GM18858 (cell line): ENCODE measurements at regions not wholly inside any gene's neighbourhood (a gene's known extent, or its start where the extent isn't known, plus 50 kb on each side); places are given as distances from the start of the nearest gene placed in this dataset.

Source experiments
- ATAC-seq: cut with Tn5 transposase; IDR thresholded peaks from one replicate; pipeline ENCODE4 v1.9.1; 2021; ENCODE audit not compliant: unreplicated experiment

- no peak for ATAC-seq
Observed at GRCh38 chr18:75810961-75811551, 383.6 kb upstream of the SMIM21 start.

- no peak for ATAC-seq
Observed at GRCh38 chr18:75810516-75810915, 383.0 kb upstream of the SMIM21 start.

- ATAC-seq: no peak
Observed at GRCh38 chr18:75809926-75810255, 382.4 kb upstream of the SMIM21 start.

- no peak for ATAC-seq
Observed at GRCh38 chr18:75809151-75809925, 381.8 kb upstream of the SMIM21 start.

GRCh38 chr18:75805265-75805664 is 377.8 kb upstream of the SMIM21 start:
- no peak for ATAC-seq

GRCh38 chr18:75802681-75803080 is 375.2 kb upstream of the SMIM21 start:
- no peak for ATAC-seq

- ATAC-seq: no peak
Observed at GRCh38 chr18:75801178-75801577, 373.7 kb upstream of the SMIM21 start.

GRCh38 chr18:75800331-75800648 is 372.8 kb upstream of the SMIM21 start:
- ATAC-seq: no peak

GRCh38 chr18:75799449-75800330 is 372.2 kb upstream of the SMIM21 start:
- ATAC-seq: no peak

- no peak for ATAC-seq
Observed at GRCh38 chr18:75797046-75797445, 369.5 kb upstream of the SMIM21 start.

GRCh38 chr18:75790796-75791195 is 363.3 kb upstream of the SMIM21 start:
- no peak for ATAC-seq

GRCh38 chr18:75790111-75790510 is 362.6 kb upstream of the SMIM21 start:
- ATAC-seq: no peak

GRCh38 chr18:75785834-75786233 is 358.3 kb upstream of the SMIM21 start:
- ATAC-seq: no peak

GRCh38 chr18:75785206-75785605 is 357.7 kb upstream of the SMIM21 start:
- no peak for ATAC-seq

- ATAC-seq: no peak
Observed at GRCh38 chr18:75784390-75784789, 356.9 kb upstream of the SMIM21 start.

GRCh38 chr18:75783566-75784281 is 356.2 kb upstream of the SMIM21 start:
- ATAC-seq: no peak

- no peak for ATAC-seq
Observed at GRCh38 chr18:75782826-75783225, 355.3 kb upstream of the SMIM21 start.

GRCh38 chr18:75782204-75782603 is 354.7 kb upstream of the SMIM21 start:
- ATAC-seq: no peak

- ATAC-seq: no peak
Observed at GRCh38 chr18:75779910-75780309, 352.4 kb upstream of the SMIM21 start.

GRCh38 chr18:75779450-75779849 is 351.9 kb upstream of the SMIM21 start:
- ATAC-seq: no peak

- no peak for ATAC-seq
Observed at GRCh38 chr18:75777630-75778029, 350.1 kb upstream of the SMIM21 start.
